GM23338 (cell line): ENCODE measurements at regions not wholly inside any gene's neighbourhood (a gene's known extent, or its start where the extent isn't known, plus 50 kb on each side); places are given as distances from the start of the nearest gene placed in this dataset.

ENCODE experiments used
- CREB1 ChIP-seq: fragments of 250-450 bp; sonication (Bioruptor Pico); IDR thresholded peaks from 2 replicates; pipeline ENCODE4 v1.5.0; 2020; ENCODE audit warnings: low read depth, mild to moderate bottlenecking, moderate library complexity
- EZH2 ChIP-seq: fragments of 200-600 bp; sonication (generic); IDR thresholded peaks from one replicate; pipeline ENCODE4 v1.8.0; 2017; ENCODE audit warnings: antibody characterized with exemption, mild to moderate bottlenecking, low read depth; ENCODE audit not compliant: unreplicated experiment
- EZH2phosphoT487 ChIP-seq: fragments of 200-600 bp; sonication (generic); IDR thresholded peaks from one replicate; pipeline ENCODE4 v1.8.1; 2018; ENCODE audit warnings: antibody characterized with exemption; ENCODE audit not compliant: unreplicated experiment
- JUNB ChIP-seq: IDR thresholded peaks from one replicate; pipeline ENCODE4 v1.6.1; 2016; ENCODE audit warnings: antibody characterized with exemption; ENCODE audit not compliant: unreplicated experiment
- NANOG ChIP-seq: IDR thresholded peaks from 2 replicates; pipeline ENCODE4 v1.6.1; 2016; ENCODE audit warnings: antibody characterized with exemption, borderline replicate concordance
- POLR2AphosphoS5 ChIP-seq: IDR thresholded peaks from 2 replicates; pipeline ENCODE4 v1.6.1; 2016; ENCODE audit warnings: antibody characterized with exemption, low read depth
- STAT1 ChIP-seq: IDR thresholded peaks from one replicate; pipeline ENCODE4 v1.6.1; 2016; ENCODE audit warnings: antibody characterized with exemption; ENCODE audit not compliant: unreplicated experiment
- ZNF114 ChIP-seq: fragments of 250-450 bp; sonication (Bioruptor Pico); IDR thresholded peaks from 2 replicates; pipeline ENCODE4 v1.5.0; 2020; ENCODE audit warnings: mild to moderate bottlenecking, moderate library complexity
- ZNF331 ChIP-seq: fragments of 250-450 bp; sonication (Bioruptor Pico); IDR thresholded peaks from 2 replicates; pipeline ENCODE4 v1.5.0; 2020; ENCODE audit warnings: low read depth, mild to moderate bottlenecking, moderate library complexity
- TF ChIP-seq, protein P1 (sequence below), 2 experiments: fragments of 200-600 bp in 1 of 2; sonication (generic) in 1 of 2; conservative IDR thresholded peaks; 2 replicates each; pipeline versions ENCODE4 v1.5.1 to v1.6.1; 2016 to 2017; ENCODE audit warnings: antibody characterized with exemption in 2 of 2, low read depth in 2 of 2, mild to moderate bottlenecking in 2 of 2, moderate library complexity in 1 of 2
- TF ChIP-seq, protein P2 (sequence below): IDR thresholded peaks from one replicate; pipeline ENCODE4 v1.6.1; 2018; ENCODE audit warnings: antibody characterized with exemption; ENCODE audit not compliant: unreplicated experiment
- TF ChIP-seq, protein P3 (sequence below): IDR thresholded peaks from 2 replicates; pipeline ENCODE4 v1.6.1; 2016; ENCODE audit warnings: antibody characterized with exemption
- TF ChIP-seq, protein P4 (sequence below): fragments of 250-450 bp; sonication (Bioruptor Pico); IDR thresholded peaks from 2 replicates; pipeline ENCODE4 v1.5.0; 2020; ENCODE audit warnings: mild to moderate bottlenecking, moderate library complexity

DNA sequence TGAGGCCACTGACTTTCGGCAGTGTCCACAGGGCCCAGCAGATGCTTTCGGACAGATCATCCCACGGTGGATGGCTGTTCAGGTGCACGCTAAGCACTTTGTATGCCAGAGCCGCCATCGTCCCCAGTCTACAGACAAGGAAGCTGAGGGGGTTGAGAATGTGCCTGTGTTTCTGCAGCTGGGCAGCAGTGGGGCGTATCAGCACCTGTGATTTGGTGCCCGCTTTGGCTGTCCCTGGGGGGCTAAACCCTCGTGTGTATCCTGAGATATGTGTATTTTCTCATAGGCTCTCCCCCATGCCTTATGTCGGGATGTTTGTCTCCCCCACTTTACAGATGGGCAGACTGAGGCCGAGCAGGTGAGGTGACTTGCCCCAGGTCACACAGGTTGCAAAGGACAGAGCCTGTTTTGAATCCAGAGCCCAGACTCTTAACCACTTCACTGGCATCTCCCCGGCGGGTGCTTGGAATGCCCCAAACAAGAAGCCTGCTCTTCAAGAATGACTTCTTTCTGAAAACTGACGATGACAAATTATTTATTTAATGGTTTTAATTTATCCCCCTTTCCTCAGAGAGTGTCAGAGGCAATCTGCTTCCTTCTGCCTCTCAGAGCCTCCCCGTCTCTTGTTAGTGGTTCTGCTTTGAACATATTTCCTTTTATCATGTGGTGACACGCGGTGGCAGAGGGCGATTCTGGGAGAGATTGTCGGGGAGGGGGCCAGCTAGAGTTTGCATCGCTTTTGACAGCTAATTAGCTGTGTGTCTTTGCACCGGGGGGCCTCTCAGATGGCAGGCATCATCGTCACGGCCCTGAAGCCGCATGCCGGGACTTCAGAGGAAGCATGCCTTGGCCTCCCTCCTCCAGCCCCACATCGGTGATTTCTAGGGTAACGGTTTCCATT lies 149.6 kb upstream of the CIBAR2 start:
- TF ChIP-seq, protein P1, sequence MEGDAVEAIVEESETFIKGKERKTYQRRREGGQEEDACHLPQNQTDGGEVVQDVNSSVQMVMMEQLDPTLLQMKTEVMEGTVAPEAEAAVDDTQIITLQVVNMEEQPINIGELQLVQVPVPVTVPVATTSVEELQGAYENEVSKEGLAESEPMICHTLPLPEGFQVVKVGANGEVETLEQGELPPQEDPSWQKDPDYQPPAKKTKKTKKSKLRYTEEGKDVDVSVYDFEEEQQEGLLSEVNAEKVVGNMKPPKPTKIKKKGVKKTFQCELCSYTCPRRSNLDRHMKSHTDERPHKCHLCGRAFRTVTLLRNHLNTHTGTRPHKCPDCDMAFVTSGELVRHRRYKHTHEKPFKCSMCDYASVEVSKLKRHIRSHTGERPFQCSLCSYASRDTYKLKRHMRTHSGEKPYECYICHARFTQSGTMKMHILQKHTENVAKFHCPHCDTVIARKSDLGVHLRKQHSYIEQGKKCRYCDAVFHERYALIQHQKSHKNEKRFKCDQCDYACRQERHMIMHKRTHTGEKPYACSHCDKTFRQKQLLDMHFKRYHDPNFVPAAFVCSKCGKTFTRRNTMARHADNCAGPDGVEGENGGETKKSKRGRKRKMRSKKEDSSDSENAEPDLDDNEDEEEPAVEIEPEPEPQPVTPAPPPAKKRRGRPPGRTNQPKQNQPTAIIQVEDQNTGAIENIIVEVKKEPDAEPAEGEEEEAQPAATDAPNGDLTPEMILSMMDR (conservative IDR thresholded peaks at IDR 0.05; ENCODE audit: low read depth in 2 of 2), result no peak
- TF ChIP-seq EZH2phosphoT487 (no peak), POLR2AphosphoS5 (no peak), EZH2 (no peak), ZNF331 (no peak), CREB1 (CRISPR knock-in tag) (no peak), NANOG (no peak), ZNF114 (CRISPR knock-in tag) (no peak), JUNB (no peak), STAT1 (no peak)
- TF ChIP-seq, protein P2, sequence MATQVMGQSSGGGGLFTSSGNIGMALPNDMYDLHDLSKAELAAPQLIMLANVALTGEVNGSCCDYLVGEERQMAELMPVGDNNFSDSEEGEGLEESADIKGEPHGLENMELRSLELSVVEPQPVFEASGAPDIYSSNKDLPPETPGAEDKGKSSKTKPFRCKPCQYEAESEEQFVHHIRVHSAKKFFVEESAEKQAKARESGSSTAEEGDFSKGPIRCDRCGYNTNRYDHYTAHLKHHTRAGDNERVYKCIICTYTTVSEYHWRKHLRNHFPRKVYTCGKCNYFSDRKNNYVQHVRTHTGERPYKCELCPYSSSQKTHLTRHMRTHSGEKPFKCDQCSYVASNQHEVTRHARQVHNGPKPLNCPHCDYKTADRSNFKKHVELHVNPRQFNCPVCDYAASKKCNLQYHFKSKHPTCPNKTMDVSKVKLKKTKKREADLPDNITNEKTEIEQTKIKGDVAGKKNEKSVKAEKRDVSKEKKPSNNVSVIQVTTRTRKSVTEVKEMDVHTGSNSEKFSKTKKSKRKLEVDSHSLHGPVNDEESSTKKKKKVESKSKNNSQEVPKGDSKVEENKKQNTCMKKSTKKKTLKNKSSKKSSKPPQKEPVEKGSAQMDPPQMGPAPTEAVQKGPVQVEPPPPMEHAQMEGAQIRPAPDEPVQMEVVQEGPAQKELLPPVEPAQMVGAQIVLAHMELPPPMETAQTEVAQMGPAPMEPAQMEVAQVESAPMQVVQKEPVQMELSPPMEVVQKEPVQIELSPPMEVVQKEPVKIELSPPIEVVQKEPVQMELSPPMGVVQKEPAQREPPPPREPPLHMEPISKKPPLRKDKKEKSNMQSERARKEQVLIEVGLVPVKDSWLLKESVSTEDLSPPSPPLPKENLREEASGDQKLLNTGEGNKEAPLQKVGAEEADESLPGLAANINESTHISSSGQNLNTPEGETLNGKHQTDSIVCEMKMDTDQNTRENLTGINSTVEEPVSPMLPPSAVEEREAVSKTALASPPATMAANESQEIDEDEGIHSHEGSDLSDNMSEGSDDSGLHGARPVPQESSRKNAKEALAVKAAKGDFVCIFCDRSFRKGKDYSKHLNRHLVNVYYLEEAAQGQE, result no peak
- TF ChIP-seq, protein P3, sequence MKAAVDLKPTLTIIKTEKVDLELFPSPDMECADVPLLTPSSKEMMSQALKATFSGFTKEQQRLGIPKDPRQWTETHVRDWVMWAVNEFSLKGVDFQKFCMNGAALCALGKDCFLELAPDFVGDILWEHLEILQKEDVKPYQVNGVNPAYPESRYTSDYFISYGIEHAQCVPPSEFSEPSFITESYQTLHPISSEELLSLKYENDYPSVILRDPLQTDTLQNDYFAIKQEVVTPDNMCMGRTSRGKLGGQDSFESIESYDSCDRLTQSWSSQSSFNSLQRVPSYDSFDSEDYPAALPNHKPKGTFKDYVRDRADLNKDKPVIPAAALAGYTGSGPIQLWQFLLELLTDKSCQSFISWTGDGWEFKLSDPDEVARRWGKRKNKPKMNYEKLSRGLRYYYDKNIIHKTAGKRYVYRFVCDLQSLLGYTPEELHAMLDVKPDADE, result no peak
- TF ChIP-seq, protein P4, sequence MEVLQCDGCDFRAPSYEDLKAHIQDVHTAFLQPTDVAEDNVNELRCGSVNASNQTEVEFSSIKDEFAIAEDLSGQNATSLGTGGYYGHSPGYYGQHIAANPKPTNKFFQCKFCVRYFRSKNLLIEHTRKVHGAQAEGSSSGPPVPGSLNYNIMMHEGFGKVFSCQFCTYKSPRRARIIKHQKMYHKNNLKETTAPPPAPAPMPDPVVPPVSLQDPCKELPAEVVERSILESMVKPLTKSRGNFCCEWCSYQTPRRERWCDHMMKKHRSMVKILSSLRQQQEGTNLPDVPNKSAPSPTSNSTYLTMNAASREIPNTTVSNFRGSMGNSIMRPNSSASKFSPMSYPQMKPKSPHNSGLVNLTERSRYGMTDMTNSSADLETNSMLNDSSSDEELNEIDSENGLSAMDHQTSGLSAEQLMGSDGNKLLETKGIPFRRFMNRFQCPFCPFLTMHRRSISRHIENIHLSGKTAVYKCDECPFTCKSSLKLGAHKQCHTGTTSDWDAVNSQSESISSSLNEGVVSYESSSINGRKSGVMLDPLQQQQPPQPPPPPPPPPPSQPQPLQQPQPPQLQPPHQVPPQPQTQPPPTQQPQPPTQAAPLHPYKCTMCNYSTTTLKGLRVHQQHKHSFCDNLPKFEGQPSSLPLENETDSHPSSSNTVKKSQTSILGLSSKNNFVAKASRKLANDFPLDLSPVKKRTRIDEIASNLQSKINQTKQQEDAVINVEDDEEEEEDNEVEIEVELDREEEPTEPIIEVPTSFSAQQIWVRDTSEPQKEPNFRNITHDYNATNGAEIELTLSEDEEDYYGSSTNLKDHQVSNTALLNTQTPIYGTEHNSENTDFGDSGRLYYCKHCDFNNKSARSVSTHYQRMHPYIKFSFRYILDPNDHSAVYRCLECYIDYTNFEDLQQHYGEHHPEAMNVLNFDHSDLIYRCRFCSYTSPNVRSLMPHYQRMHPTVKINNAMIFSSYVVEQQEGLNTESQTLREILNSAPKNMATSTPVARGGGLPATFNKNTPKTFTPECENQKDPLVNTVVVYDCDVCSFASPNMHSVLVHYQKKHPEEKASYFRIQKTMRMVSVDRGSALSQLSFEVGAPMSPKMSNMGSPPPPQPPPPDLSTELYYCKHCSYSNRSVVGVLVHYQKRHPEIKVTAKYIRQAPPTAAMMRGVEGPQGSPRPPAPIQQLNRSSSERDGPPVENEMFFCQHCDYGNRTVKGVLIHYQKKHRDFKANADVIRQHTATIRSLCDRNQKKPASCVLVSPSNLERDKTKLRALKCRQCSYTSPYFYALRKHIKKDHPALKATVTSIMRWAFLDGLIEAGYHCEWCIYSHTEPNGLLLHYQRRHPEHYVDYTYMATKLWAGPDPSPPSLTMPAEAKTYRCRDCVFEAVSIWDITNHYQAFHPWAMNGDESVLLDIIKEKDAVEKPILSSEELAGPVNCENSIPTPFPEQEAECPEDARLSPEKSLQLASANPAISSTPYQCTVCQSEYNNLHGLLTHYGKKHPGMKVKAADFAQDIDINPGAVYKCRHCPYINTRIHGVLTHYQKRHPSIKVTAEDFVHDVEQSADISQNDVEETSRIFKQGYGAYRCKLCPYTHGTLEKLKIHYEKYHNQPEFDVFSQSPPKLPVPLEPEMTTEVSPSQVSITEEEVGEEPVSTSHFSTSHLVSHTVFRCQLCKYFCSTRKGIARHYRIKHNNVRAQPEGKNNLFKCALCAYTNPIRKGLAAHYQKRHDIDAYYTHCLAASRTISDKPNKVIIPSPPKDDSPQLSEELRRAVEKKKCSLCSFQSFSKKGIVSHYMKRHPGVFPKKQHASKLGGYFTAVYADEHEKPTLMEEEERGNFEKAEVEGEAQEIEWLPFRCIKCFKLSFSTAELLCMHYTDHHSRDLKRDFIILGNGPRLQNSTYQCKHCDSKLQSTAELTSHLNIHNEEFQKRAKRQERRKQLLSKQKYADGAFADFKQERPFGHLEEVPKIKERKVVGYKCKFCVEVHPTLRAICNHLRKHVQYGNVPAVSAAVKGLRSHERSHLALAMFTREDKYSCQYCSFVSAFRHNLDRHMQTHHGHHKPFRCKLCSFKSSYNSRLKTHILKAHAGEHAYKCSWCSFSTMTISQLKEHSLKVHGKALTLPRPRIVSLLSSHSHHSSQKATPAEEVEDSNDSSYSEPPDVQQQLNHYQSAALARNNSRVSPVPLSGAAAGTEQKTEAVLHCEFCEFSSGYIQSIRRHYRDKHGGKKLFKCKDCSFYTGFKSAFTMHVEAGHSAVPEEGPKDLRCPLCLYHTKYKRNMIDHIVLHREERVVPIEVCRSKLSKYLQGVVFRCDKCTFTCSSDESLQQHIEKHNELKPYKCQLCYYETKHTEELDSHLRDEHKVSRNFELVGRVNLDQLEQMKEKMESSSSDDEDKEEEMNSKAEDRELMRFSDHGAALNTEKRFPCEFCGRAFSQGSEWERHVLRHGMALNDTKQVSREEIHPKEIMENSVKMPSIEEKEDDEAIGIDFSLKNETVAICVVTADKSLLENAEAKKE (CRISPR knock-in tag), result no peak
